Coronary artery (tissue), 2 donors: ENCODE measurements at regions not wholly inside any gene's neighbourhood (a gene's known extent, or its start where the extent isn't known, plus 50 kb on each side); places are given as distances from the start of the nearest gene placed in this dataset.

Experiments
- DNase-seq: peaks from one replicate; pipeline ENCODE4 v3.0.0-alpha.2; 2017; ENCODE audit warnings: low spot score
- H3K27ac ChIP-seq, 2 donors: fragments of 200-600 bp; sonication (generic); one replicate each; pipeline ENCODE4 v1.5.1; 2016 to 2019
- H3K4me3 ChIP-seq: fragments of 200-600 bp; sonication (generic); 2 replicates; pipeline ENCODE4 v1.5.1; 2016; ENCODE audit warnings: mild to moderate bottlenecking, moderate library complexity
- TF ChIP-seq, protein P1 (sequence below): fragments of 200-600 bp; sonication (generic); IDR thresholded peaks from one replicate; pipeline ENCODE4 v1.5.1; 2019; ENCODE audit warnings: antibody characterized with exemption

DNA sequence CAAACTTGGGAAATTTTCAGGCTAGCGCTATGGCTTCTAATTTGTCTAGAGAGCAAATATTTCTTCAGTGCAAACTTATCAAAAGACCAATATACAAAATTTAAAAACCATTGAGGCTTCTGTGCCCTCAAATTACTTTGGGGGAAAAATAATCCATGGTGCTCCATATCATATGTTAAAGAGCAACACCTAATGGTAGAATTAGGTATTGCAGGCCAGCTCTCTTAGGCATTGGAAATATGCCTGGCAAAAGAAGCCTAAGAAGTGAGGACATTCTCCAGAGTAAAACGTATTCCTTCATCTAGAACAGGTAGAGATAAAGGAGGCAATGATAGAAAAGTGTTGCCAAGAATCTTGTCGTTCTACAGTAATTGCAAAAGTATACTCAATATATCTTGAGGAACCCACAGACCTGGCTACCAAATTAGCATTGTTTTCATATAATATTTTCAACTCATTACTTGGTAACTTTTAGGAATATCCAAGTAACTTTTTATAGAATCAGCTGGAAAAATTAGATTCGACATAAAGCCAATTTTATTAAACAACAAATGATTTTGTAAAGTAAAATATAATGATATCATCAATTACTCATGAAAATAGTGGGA, 401.1 kb downstream of the BCL11A start:
- DNase-seq: no peak
- H3K27ac ChIP-seq: no peak overlapping the region
- H3K4me3 ChIP-seq: no peak overlapping the region
- TF ChIP-seq, protein P1, sequence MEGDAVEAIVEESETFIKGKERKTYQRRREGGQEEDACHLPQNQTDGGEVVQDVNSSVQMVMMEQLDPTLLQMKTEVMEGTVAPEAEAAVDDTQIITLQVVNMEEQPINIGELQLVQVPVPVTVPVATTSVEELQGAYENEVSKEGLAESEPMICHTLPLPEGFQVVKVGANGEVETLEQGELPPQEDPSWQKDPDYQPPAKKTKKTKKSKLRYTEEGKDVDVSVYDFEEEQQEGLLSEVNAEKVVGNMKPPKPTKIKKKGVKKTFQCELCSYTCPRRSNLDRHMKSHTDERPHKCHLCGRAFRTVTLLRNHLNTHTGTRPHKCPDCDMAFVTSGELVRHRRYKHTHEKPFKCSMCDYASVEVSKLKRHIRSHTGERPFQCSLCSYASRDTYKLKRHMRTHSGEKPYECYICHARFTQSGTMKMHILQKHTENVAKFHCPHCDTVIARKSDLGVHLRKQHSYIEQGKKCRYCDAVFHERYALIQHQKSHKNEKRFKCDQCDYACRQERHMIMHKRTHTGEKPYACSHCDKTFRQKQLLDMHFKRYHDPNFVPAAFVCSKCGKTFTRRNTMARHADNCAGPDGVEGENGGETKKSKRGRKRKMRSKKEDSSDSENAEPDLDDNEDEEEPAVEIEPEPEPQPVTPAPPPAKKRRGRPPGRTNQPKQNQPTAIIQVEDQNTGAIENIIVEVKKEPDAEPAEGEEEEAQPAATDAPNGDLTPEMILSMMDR: no peak

DNA sequence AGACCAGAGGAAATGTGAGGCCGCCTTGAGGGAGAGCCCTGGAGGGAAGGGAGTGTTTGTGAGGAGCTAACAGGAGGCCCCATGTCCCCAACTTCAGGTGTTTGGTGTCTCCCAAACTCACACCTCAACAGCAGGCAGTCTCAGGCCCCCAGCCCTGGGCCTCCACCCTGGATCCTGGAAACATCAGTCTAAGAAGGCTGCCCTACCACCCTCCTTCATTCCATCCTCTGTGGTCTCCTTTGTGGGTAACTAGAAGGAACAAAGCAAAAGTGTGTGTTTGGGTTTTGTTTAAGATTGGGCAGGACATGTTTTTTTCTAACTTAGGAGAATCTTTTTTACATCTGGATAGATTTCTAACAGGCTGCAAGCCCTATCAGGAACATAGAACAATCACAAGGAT, 404.3 kb downstream of the BCL11A start:
- H3K4me3 ChIP-seq: no peak overlapping the region
- TF ChIP-seq, protein P1: no peak
- H3K27ac ChIP-seq: no peak overlapping the region
- no peak for DNase-seq

DNA sequence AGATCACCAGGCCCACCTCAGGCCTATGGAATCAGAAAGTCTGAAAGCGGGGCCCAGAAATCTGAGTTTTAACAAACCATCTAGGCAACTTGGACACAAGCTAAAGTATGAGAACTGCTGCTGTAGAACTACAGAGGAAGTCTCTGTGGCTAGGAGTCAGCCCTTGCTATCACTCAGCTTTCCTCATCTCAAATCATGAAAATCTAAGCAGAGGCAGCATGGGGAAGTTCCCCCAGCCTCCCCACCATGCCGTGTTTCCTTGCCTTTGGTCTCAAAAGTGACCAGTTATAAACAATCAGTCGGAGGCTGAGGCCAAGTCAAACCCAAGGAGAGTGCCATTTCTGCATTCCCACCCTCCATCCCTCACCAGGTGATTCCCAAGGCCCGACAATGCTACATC, 404.7 kb downstream of the BCL11A start:
- no peak for DNase-seq
- TF ChIP-seq, protein P1: no peak
- Histone ChIP-seq H3K27ac (no peak overlapping the region), H3K4me3 (no peak overlapping the region)

DNA sequence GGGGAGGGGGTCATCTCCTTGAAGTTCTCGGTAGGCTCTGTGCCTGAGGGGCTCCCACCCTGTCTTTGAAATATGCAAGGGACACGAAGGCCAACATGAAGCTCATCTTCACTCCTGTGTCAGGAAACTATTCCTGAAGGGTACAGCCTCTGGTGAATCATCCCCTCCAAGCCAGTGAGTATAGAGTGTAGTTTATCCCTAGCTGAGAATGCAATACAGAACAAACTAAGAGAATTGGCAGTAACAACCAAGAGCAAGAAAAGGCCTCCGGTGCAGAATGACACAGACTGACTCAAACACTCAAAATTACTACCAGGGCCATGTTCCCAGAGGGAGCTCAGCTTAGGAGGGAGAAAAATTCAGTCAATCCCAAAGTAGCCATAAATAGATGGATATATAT, 413.3 kb downstream of the BCL11A start:
- DNase-seq: no peak
- TF ChIP-seq, protein P1: no peak
- no peak overlapping the region for H3K4me3 ChIP-seq
- no peak overlapping the region for H3K27ac ChIP-seq

DNA sequence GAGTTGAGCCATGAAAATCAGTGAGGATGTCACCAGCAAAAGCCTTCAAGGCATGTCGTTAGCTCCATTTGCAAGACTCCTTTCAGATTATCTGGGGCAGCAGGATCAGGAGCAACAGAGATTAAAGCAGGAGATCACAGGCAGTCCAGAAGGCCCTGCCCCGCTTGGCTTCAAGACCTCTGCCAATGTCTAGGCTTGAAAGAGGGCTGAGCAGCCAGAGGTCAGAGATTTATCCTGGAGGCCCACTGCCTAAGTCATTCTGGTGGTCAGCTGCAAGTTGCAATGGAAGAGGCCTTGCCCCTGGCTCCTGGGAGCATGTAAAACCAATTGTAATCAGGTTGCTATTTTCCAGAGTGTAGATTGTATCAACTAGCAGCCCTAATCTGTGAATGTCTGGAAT, 416.5 kb downstream of the BCL11A start:
- DNase-seq: no peak
- H3K4me3 ChIP-seq: no peak overlapping the region
- TF ChIP-seq, protein P1: no peak

DNA sequence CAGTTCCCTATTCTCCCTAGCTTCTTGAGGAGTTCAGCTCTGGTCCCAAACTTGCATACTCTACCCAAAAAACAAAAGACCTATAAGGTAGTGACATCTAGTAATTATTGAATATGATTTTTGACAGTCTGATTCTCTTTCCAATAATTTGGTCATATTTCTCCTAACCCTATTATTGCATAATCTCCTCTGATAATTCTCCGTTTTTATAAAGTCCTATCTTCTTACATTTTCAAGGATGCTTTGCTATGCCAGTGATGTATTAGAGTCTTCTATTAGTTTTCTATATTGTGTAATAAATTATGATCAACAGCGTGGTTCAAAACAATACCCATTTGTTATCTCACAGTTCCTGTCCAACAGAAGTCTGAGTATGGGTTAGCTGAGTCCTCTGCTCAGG, 426.3 kb downstream of the BCL11A start:
- DNase-seq: no peak
- no peak overlapping the region for H3K27ac ChIP-seq
- TF ChIP-seq, protein P1: no peak

More for the DNA sequence above, 416.5 kb downstream of the BCL11A start:
- no peak overlapping the region for H3K27ac ChIP-seq

DNA sequence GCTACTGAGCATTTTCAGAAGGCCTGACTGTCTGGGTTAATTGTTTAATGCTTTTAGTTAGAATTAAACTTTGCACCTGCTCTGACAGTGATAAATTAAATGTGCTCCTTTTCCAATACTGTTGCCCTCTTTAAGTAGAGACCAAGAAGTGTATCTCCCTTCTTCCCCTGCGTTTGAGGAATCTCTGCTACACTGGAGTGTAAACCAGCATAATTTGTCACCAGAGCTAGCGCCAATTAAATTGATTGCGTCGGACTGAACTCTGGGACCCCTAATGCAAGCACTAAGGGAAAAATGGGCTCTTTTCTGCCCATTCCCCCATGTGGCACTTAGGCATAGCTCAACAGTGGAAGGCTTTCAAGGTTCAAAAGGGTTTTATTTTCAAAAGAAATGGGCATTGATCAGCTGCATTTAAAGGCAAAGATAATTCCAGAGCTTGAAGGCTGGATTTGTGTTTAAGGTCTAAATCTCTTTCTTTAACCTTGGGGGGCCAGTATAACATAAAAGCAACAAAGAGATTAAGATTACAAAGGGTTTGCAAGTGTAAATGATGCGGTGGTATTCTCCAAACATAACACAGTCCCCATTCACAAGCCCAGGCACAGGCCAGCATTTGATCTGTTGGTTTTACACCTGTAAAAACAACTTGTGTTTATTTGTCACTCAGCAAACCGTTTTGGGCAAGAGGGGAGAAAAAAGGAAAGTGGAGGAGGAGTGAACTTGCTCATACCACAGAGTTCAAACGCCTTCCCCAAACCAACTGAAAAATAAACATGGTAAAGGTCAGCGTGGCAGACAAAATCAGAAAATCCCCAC, 427.6 kb downstream of the BCL11A start:
- H3K4me3 ChIP-seq: no peak overlapping the region
- H3K27ac ChIP-seq: no peak overlapping the region
- TF ChIP-seq, protein P1: no peak
- DNase-seq: no peak

More for the DNA sequence above, 426.3 kb downstream of the BCL11A start:
- no peak overlapping the region for H3K4me3 ChIP-seq
